ENCODE measurements at regions not wholly inside any gene's neighbourhood (a gene's known extent, or its start where the extent isn't known, plus 50 kb on each side); places are given as distances from the start of the nearest gene placed in this dataset.

DNA sequence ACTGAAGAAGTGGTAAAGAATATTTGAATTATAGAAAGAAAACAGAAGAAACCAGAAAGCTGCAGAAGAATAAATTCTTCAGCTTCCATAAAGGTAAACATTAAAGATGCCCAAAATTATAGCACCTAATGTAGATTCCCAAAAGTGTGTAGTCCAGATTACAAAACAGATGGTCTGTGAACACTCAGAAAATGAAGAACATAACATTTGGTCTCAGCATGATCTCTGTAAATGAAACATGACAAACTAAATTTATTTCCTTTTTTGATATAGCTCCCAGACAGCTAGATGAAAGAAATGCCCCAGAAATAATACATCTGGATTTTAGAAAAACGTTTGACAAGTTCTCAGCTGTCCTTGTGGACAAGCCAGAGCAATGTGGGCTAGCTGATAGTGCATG, 794.2 kb upstream of the NXPH2 start:
- Histone ChIP-seq H3K36me3 (replicated peaks in 1 of 2; ENCODE audit: control insufficient read depth in 1 of 2, insufficient read depth in 2 of 2, low read length in 1 of 2) (no peaks in the 10 kb centered on the region), H3K27ac (ENCODE audit: low read depth in 2 of 2, low read length in 1 of 2) (no peak overlapping the region), H3K27me3 (ENCODE audit: insufficient read depth) (no peaks in the 10 kb centered on the region), H4K20me1 (ENCODE audit: insufficient read depth) (no peaks in the 10 kb centered on the region), H3K4me3 (ENCODE audit: low read depth in 2 of 2, low read length in 1 of 2) (no peak overlapping the region), H3K9me3 (no peaks in the 10 kb centered on the region), H3K9me2 (no peaks in the 10 kb centered on the region), H3K4me2 (no peak overlapping the region), H3F3A (replicated peaks; ENCODE audit: insufficient read depth) (no peaks in the 10 kb centered on the region), H3K9ac (no peak overlapping the region), H2AFZ (ENCODE audit: low read depth) (no peak overlapping the region), H3K4me1 (ENCODE audit: control insufficient read depth in 1 of 2, insufficient read depth in 2 of 2, low read depth in 1 of 2, low read length in 1 of 2) (no peaks in the 10 kb centered on the region), H3K79me2 (ENCODE audit: insufficient read depth) (no peaks in the 10 kb centered on the region)
- 6% methylated on average over 1 of the region's 1 CpG for WGBS (ENCODE audit: low lambda C conversion rate)
- no peak for DNase-seq
- ChIA-PET CTCF (interaction anchor here (0.9 kb wide), 1 partner anchor 16 kb away, joined by 4 read pairs; no protein-coding TSS in a partner anchor), POLR2A (no interaction called here)
- no peak for TF ChIP-seq MXI1 (IDR thresholded peaks at IDR 0.05; ENCODE audit: low read depth, low read length)
- TF ChIP-seq, protein P1, sequence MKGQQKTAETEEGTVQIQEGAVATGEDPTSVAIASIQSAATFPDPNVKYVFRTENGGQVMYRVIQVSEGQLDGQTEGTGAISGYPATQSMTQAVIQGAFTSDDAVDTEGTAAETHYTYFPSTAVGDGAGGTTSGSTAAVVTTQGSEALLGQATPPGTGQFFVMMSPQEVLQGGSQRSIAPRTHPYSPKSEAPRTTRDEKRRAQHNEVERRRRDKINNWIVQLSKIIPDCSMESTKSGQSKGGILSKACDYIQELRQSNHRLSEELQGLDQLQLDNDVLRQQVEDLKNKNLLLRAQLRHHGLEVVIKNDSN (IDR thresholded peaks at IDR 0.05; ENCODE audit: borderline replicate concordance, low read depth): no peak
- no peak for TF ChIP-seq FOXJ3 (CRISPR knock-in tag; IDR thresholded peaks at IDR 0.05)
- TF ChIP-seq CTCF (IDR thresholded peaks at IDR 0.05): no peak
- no peak for TF ChIP-seq EP300 (IDR thresholded peaks at IDR 0.05; ENCODE audit: borderline replicate concordance in 1 of 2, low read depth in 1 of 2, low read length in 1 of 2)
- TF ChIP-seq, protein P2, sequence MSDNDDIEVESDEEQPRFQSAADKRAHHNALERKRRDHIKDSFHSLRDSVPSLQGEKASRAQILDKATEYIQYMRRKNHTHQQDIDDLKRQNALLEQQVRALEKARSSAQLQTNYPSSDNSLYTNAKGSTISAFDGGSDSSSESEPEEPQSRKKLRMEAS (IDR thresholded peaks at IDR 0.05; ENCODE audit: low read depth): no peak
- TF ChIP-seq POLR2AphosphoS5 (IDR thresholded peaks at IDR 0.05; ENCODE audit: low read depth, low read length): no peak
- no peak for TF ChIP-seq FOXM1 (IDR thresholded peaks at IDR 0.05; ENCODE audit: low read depth)
- TF ChIP-seq ZBTB33 (IDR thresholded peaks at IDR 0.05; ENCODE audit: borderline replicate concordance, low read depth): no peak
- TF ChIP-seq JUND (IDR thresholded peaks at IDR 0.05): no peak
- TF ChIP-seq SIN3A (IDR thresholded peaks at IDR 0.05; ENCODE audit: borderline replicate concordance, low read depth, low read length): no peak
- no peak for TF ChIP-seq TEAD4 (IDR thresholded peaks at IDR 0.05; ENCODE audit: borderline replicate concordance, insufficient read depth)
- no peak for TF ChIP-seq NRF1 (IDR thresholded peaks at IDR 0.05; ENCODE audit: low read depth, low read length)
- no peak for TF ChIP-seq GATA2 (CRISPR knock-in tag; IDR thresholded peaks at IDR 0.05)
- TF ChIP-seq GABPA (IDR thresholded peaks at IDR 0.05; ENCODE audit: low read depth): no peak
- TF ChIP-seq, protein P3, sequence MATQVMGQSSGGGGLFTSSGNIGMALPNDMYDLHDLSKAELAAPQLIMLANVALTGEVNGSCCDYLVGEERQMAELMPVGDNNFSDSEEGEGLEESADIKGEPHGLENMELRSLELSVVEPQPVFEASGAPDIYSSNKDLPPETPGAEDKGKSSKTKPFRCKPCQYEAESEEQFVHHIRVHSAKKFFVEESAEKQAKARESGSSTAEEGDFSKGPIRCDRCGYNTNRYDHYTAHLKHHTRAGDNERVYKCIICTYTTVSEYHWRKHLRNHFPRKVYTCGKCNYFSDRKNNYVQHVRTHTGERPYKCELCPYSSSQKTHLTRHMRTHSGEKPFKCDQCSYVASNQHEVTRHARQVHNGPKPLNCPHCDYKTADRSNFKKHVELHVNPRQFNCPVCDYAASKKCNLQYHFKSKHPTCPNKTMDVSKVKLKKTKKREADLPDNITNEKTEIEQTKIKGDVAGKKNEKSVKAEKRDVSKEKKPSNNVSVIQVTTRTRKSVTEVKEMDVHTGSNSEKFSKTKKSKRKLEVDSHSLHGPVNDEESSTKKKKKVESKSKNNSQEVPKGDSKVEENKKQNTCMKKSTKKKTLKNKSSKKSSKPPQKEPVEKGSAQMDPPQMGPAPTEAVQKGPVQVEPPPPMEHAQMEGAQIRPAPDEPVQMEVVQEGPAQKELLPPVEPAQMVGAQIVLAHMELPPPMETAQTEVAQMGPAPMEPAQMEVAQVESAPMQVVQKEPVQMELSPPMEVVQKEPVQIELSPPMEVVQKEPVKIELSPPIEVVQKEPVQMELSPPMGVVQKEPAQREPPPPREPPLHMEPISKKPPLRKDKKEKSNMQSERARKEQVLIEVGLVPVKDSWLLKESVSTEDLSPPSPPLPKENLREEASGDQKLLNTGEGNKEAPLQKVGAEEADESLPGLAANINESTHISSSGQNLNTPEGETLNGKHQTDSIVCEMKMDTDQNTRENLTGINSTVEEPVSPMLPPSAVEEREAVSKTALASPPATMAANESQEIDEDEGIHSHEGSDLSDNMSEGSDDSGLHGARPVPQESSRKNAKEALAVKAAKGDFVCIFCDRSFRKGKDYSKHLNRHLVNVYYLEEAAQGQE (IDR thresholded peaks at IDR 0.05; ENCODE audit: low read depth, low read length): no peak
- no peak for TF ChIP-seq CHD2 (IDR thresholded peaks at IDR 0.05; ENCODE audit: low read length, partially characterized antibody)
- no peak for TF ChIP-seq RXRA (IDR thresholded peaks at IDR 0.05; ENCODE audit: borderline replicate concordance, low read depth)
- TF ChIP-seq, protein P4, sequence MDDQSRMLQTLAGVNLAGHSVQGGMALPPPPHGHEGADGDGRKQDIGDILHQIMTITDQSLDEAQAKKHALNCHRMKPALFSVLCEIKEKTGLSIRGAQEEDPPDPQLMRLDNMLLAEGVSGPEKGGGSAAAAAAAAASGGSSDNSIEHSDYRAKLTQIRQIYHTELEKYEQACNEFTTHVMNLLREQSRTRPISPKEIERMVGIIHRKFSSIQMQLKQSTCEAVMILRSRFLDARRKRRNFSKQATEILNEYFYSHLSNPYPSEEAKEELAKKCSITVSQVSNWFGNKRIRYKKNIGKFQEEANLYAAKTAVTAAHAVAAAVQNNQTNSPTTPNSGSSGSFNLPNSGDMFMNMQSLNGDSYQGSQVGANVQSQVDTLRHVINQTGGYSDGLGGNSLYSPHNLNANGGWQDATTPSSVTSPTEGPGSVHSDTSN (IDR thresholded peaks at IDR 0.05): no peak

Data from SK-N-SH (cell line).